H1 (cell line): ENCODE measurements at regions not wholly inside any gene's neighbourhood (a gene's known extent, or its start where the extent isn't known, plus 50 kb on each side); places are given as distances from the start of the nearest gene placed in this dataset.
"Not testable (repeated sequence)": the region's sequence is repeated elsewhere in the genome, so short reads cannot be mapped to it uniquely, and the experiment has no call there.

Source experiments
- CTCF ChIA-PET: fragments of 300-600 bp; sonication (Branson Sonifier 250); formaldehyde crosslinking; loops from one replicate; lab custom pipeline; 2021; ENCODE audit not compliant: partially characterized antibody; lab: Charles Lee
- POLR2A ChIA-PET: fragments of 300-600 bp; sonication (Branson Sonifier 250); formaldehyde crosslinking; loops from one replicate; lab custom pipeline; 2021; ENCODE audit warnings: inconsistent platforms; ENCODE audit not compliant: partially characterized antibody; lab: Charles Lee
- DNase-seq, 2 experiments: peaks; one replicate each; pipeline versions ENCODE4 v3.0.0 to v3.0.0-alpha.2; 2010 to 2022; ENCODE audit warnings: low spot score in 2 of 2, low read depth in 1 of 2, mixed read lengths in 1 of 2
- FAIRE-seq: peaks from 2 replicates; lab custom pipeline; 2011; peaks lifted over from hg19 to GRCh38; lab: Jason Lieb, UNC
- H2AFZ ChIP-seq: 2 replicates; pipeline ENCODE4 v1.8.1; 2012; ENCODE audit warnings: low read length, inconsistent platforms
- H2AK5ac ChIP-seq: 2 replicates; pipeline ENCODE4 v1.6.1; 2013; ENCODE audit warnings: low read depth, low read length
- H2BK120ac ChIP-seq: replicated peaks from 2 replicates; pipeline ENCODE3; 2013; ENCODE audit warnings: low read depth, low read length, inconsistent platforms
- H2BK12ac ChIP-seq: 2 replicates; pipeline ENCODE4 v1.6.1; 2013; ENCODE audit warnings: low read depth, low read length
- H2BK15ac ChIP-seq: 2 replicates; pipeline ENCODE4 v1.6.1; 2013; ENCODE audit warnings: low read length
- H2BK20ac ChIP-seq: 2 replicates; pipeline ENCODE4 v1.6.1; 2013; ENCODE audit warnings: low read length
- H2BK5ac ChIP-seq: 2 replicates; pipeline ENCODE4 v1.6.1; 2013; ENCODE audit warnings: low read depth, low read length
- H3K14ac ChIP-seq: 2 replicates; pipeline ENCODE4 v1.6.1; 2013; ENCODE audit warnings: inconsistent platforms; ENCODE audit not compliant: insufficient read length
- H3K18ac ChIP-seq: 2 replicates; pipeline ENCODE4 v1.6.1; 2013; ENCODE audit warnings: low read length; ENCODE audit errors: extremely low read depth
- H3K23ac ChIP-seq: 2 replicates; pipeline ENCODE4 v1.6.1; 2013; ENCODE audit warnings: inconsistent platforms; ENCODE audit not compliant: insufficient read length
- H3K23me2 ChIP-seq: 2 replicates; pipeline ENCODE4 v1.6.1; 2013; ENCODE audit warnings: low read depth, low read length
- H3K27ac ChIP-seq: 2 replicates; pipeline ENCODE4 v1.6.1; 2011; ENCODE audit warnings: low read depth, low read length, inconsistent platforms
- H3K27me3 ChIP-seq, 4 experiments: replicated peaks in 1 of 4; 1 replicate in 1 of 4; 2 replicates in 3 of 4; pipeline versions ENCODE4 v1.6.1 to v1.8.1; 2011 to 2013; ENCODE audit warnings: low read length in 3 of 4, mild to moderate bottlenecking in 3 of 4, inconsistent platforms in 2 of 4, mixed read lengths in 2 of 4, moderate library complexity in 1 of 4; ENCODE audit not compliant: control insufficient read depth in 3 of 4, insufficient read depth in 3 of 4; ENCODE audit errors: extremely low read depth in 1 of 4
- H3K36me3 ChIP-seq, 4 experiments: 2 replicates each; pipeline versions ENCODE4 v1.6.1 to v1.8.1; 2011 to 2013; ENCODE audit warnings: mild to moderate bottlenecking in 4 of 4, low read length in 3 of 4, moderate library complexity in 2 of 4, control low read depth in 1 of 4, inconsistent platforms in 1 of 4; ENCODE audit not compliant: insufficient read depth in 4 of 4, control insufficient read depth in 2 of 4
- H3K4ac ChIP-seq: replicated peaks from 2 replicates; pipeline ENCODE3; 2013; ENCODE audit warnings: low read length, low read depth, mixed read lengths, inconsistent platforms; ENCODE audit not compliant: insufficient read length
- H3K4me1 ChIP-seq, 4 experiments: replicated peaks in 1 of 4; 1 replicate in 1 of 4; 2 replicates in 3 of 4; pipeline versions ENCODE4 v1.6.1 to v1.8.1; 2011 to 2013; ENCODE audit warnings: low read length in 3 of 4, inconsistent platforms in 2 of 4, mixed read lengths in 1 of 4; ENCODE audit not compliant: insufficient read depth in 4 of 4, control insufficient read depth in 3 of 4
- H3K4me2 ChIP-seq, 2 experiments: 2 replicates each; pipeline versions ENCODE4 v1.6.1 to v1.8.1; 2011 to 2013; ENCODE audit warnings: low read depth in 2 of 2, low read length in 2 of 2, control low read depth in 1 of 2, inconsistent platforms in 1 of 2, mild to moderate bottlenecking in 1 of 2; ENCODE audit not compliant: insufficient read depth in 1 of 2
- H3K4me3 ChIP-seq, 4 experiments: fragments of 200-600, 300-600 bp in 1 of 4; sonication (generic), shearing (Covaris generic), sonication (Bioruptor Twin) in 1 of 4; 2 replicates each; pipeline versions ENCODE4 v1.5.1 to v1.8.1; 2011 to 2016; ENCODE audit warnings: low read length in 4 of 4, low read depth in 3 of 4, control low read depth in 2 of 4, inconsistent platforms in 2 of 4, mild to moderate bottlenecking in 2 of 4, mixed read lengths in 1 of 4, moderate library complexity in 1 of 4; ENCODE audit not compliant: insufficient read depth in 2 of 4; ENCODE audit errors: extremely low read depth in 1 of 4
- H3K56ac ChIP-seq: replicated peaks from 2 replicates; pipeline ENCODE3; 2013; ENCODE audit warnings: low read depth, mild to moderate bottlenecking, mixed read lengths, low read length, inconsistent platforms; ENCODE audit not compliant: insufficient read length
- H3K79me1 ChIP-seq: 2 replicates; pipeline ENCODE4 v1.6.1; 2013; ENCODE audit warnings: low read depth, low read length, control low read depth
- H3K79me2 ChIP-seq, 2 experiments: 2 replicates each; pipeline versions ENCODE4 v1.6.1 to v1.8.1; 2012 to 2013; ENCODE audit warnings: low read length in 2 of 2, mild to moderate bottlenecking in 2 of 2, inconsistent platforms in 1 of 2; ENCODE audit not compliant: insufficient read depth in 2 of 2, control insufficient read depth in 1 of 2
- H3K9ac ChIP-seq, 4 experiments: replicated peaks in 1 of 4; 1 replicate in 1 of 4; 2 replicates in 3 of 4; pipeline versions ENCODE4 v1.6.1 to v1.8.1; 2011 to 2013; ENCODE audit warnings: low read depth in 3 of 4, low read length in 3 of 4, control low read depth in 2 of 4, mild to moderate bottlenecking in 2 of 4, moderate library complexity in 2 of 4, inconsistent platforms in 1 of 4; ENCODE audit errors: extremely low read depth in 1 of 4
- H3K9me3 ChIP-seq, 2 experiments: 2 replicates each; pipeline versions ENCODE4 v1.6.1 to v1.8.1; 2012 to 2013; ENCODE audit warnings: mild to moderate bottlenecking in 2 of 2, moderate library complexity in 2 of 2, control low read depth in 1 of 2, inconsistent platforms in 1 of 2, low read depth in 1 of 2, low read length in 1 of 2, mixed read lengths in 1 of 2; ENCODE audit not compliant: insufficient read depth in 2 of 2
- H4K20me1 ChIP-seq, 2 experiments: replicated peaks in 1 of 2; 2 replicates each; pipeline versions ENCODE3 to v1.8.1; 2011 to 2013; ENCODE audit warnings: inconsistent platforms in 2 of 2, low read length in 2 of 2, mild to moderate bottlenecking in 1 of 2; ENCODE audit not compliant: insufficient read depth in 2 of 2, control insufficient read depth in 1 of 2
- H4K5ac ChIP-seq: 2 replicates; pipeline ENCODE4 v1.6.1; 2013; ENCODE audit warnings: low read length, low read depth, mixed read lengths, inconsistent platforms; ENCODE audit not compliant: insufficient read length
- H4K8ac ChIP-seq: 2 replicates; pipeline ENCODE4 v1.8.0; 2013; ENCODE audit warnings: mild to moderate bottlenecking, moderate library complexity, low read length, inconsistent platforms; ENCODE audit not compliant: insufficient read depth; ENCODE audit errors: extremely low read depth
- H4K91ac ChIP-seq: replicated peaks from 2 replicates; pipeline ENCODE3; 2013; ENCODE audit warnings: low read length, mixed read lengths, inconsistent platforms; ENCODE audit not compliant: insufficient read length
- YY1 ChIP-seq: IDR thresholded peaks from 2 replicates; pipeline ENCODE4 v1.6.1; 2011; ENCODE audit warnings: low read depth, mild to moderate bottlenecking, low read length
- WGBS, 2 experiments: shearing (Covaris generic) in 1 of 2; methylation state at CpG; one replicate each; pipeline versions ENCODE4 v1.1.6 to v1.1.7; 2013 to 2015; ENCODE audit warnings: low lambda C conversion rate in 2 of 2, mixed read lengths in 2 of 2, inconsistent platforms in 1 of 2, low coverage in 1 of 2, missing lambda C conversion rate in 1 of 2; ENCODE audit not compliant: insufficient replicate concordance in 2 of 2, insufficient coverage in 1 of 2, insufficient read length in 1 of 2; ENCODE audit errors: extremely low coverage in 1 of 2, missing lambda C conversion rate in 1 of 2; 5-methylcytosine and 5-hydroxymethylcytosine counted together

- not testable (repeated sequence) for H2AFZ ChIP-seq, H3K4ac ChIP-seq, H2BK5ac ChIP-seq, H4K8ac ChIP-seq, FAIRE-seq, H3K79me2 ChIP-seq, H2BK120ac ChIP-seq, H2AK5ac ChIP-seq, H3K18ac ChIP-seq, H3K27ac ChIP-seq, H2BK15ac ChIP-seq, H3K79me1 ChIP-seq, H3K23ac ChIP-seq, H3K36me3 ChIP-seq, H3K9me3 ChIP-seq, H4K20me1 ChIP-seq, H3K4me1 ChIP-seq, H3K14ac ChIP-seq, H3K27me3 ChIP-seq, H2BK20ac ChIP-seq, DNase-seq, H4K91ac ChIP-seq, H3K23me2 ChIP-seq, H2BK12ac ChIP-seq, H4K5ac ChIP-seq, H3K56ac ChIP-seq
- 27% methylated on average over 14 of the region's 14 CpGs; no CpG with 5 or more reads in 1 of the 2 experiments for WGBS, 2 experiments
- Histone ChIP-seq H3K4me2 (peak overlapping the region; percentile 59 to 74), H3K9ac (peak overlapping the region in 3 of 4 experiments; percentile 48 to 66 (median 48); a peak in 5 of 7 replicates), H3K4me3 (peak overlapping the region; percentile 30 to 52 (median 38))
- TF ChIP-seq YY1 = peak; percentile 66; the same call in 1 of the 2 replicates
- CTCF ChIA-PET = interaction anchor here (1.1 kb wide), 1 partner anchor 236 kb away, joined by 3 read pairs; no protein-coding TSS in a partner anchor
- POLR2A ChIA-PET = interaction anchor here (0.6 to 0.8 kb wide), 2 partner anchors 75 to 167 kb away, joined by 3 to 4 read pairs; no protein-coding TSS in a partner anchor
Measured at GRCh38 chr3:135658451-135658850, 307.1 kb upstream of the PPP2R3A start.
